Mucosa of descending colon (tissue), 3 donors: ENCODE measurements at regions not wholly inside any gene's neighbourhood (a gene's known extent, or its start where the extent isn't known, plus 50 kb on each side); places are given as distances from the start of the nearest gene placed in this dataset.

Experiments used
- ATAC-seq: fragments of 200-7000 bp; cut with Tn5 transposase; one replicate; pipeline ENCODE4 v1.9.1; 2020; ENCODE audit warnings: mild to moderate bottlenecking, moderate library complexity
- DNase-seq, 3 donors: peaks; one replicate each; pipeline ENCODE4 v3.0.0-alpha.2; 2020
- H3K36me3 ChIP-seq: fragments of 200-600 bp; one replicate; pipeline ENCODE4 v1.8.0; 2021; ENCODE audit warnings: low read depth, mild to moderate bottlenecking
- H3K4me1 ChIP-seq: fragments of 200-600 bp; one replicate; pipeline ENCODE4 v1.8.0; 2021; ENCODE audit warnings: low read depth, mild to moderate bottlenecking
- H3K4me3 ChIP-seq: fragments of 200-600 bp; one replicate; pipeline ENCODE4 v1.8.0; 2021; ENCODE audit warnings: mild to moderate bottlenecking
- H3K9me3 ChIP-seq: fragments of 200-600 bp; one replicate; pipeline ENCODE4 v1.8.0; 2021; ENCODE audit warnings: mild to moderate bottlenecking
- CTCF ChIP-seq: fragments of 200-600 bp; IDR thresholded peaks from one replicate; pipeline ENCODE4 v1.8.0; 2022; ENCODE audit warnings: antibody characterized with exemption, mild to moderate bottlenecking
- intact Hi-C, 2 donors: fragments of 100-400 bp; cut with DNase I in 1 of 2; cut with micrococcal nuclease in 1 of 2; formaldehyde crosslinking; loops; one replicate each; pipeline versions ENCODE4 v1.11.0 to v1.11.1; 2022; cut with DNase I, micrococcal nuclease
- donor health status: DM: no; HTN: no; CAD: no; lungs with moderate emphysema.
- donor health status: DM: no; HTN: no; CAD: no.
- donor health status: DM: no; HTN: yes; CAD: no.

DNA sequence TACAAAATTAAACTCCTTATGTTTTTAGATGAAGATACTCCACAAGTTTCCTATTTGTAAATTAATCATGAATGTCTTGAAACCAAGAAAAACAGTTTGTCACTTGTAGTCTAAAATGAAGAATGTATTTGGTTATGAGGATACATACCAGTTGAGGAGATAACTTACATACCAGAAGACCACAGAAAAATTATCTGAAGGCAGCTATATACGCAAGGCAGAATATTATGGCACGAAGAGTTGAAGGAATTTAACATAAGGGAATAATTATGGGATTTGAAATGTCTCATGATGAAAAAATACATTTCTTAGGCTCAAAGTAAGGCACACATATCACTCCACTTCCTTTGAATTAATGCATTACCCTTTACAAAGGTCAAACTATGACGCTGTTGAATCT lies 73.3 kb downstream of the IFI44 start:
- H3K9me3 ChIP-seq = no peaks in the 10 kb centered on the region
- no peak for TF ChIP-seq CTCF
- intact Hi-C loops = no loop called here
- H3K4me1 ChIP-seq = no peaks in the 10 kb centered on the region
- H3K36me3 ChIP-seq = no peaks in the 10 kb centered on the region
- H3K4me3 ChIP-seq = no peak overlapping the region
- ATAC-seq = no peak
- DNase-seq = no peak

DNA sequence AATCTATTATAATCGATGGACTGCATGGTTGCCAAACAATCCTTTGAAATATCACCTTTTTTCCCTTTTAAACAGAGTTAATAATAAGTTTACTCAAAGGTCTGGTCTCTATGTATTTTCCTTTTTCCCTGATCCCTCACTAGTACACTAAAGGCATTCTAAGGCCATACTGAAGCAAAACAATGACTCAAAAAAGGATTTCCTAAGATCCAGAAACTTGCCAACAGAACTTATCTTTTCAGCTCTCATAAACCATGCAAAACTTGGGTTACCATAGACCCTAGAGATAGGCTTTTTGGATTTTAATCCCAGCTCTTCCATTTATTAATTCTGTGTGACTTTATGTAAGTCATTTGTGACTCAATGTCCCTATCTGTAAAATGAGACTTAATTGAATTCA lies 77.1 kb downstream of the IFI44 start:
- H3K4me1 ChIP-seq = no peaks in the 10 kb centered on the region
- ATAC-seq (no peak), DNase-seq (no peak)
- H3K36me3 ChIP-seq = no peaks in the 10 kb centered on the region
- intact Hi-C loops = no loop called here
- no peak for TF ChIP-seq CTCF
- H3K4me3 ChIP-seq = no peak overlapping the region
- H3K9me3 ChIP-seq = no peaks in the 10 kb centered on the region

- intact Hi-C loops = no loop called here
- no peak for DNase-seq
These were observed 78.7 kb downstream of the IFI44 start for GRCh38 chr1:78728359-78728758.

DNA sequence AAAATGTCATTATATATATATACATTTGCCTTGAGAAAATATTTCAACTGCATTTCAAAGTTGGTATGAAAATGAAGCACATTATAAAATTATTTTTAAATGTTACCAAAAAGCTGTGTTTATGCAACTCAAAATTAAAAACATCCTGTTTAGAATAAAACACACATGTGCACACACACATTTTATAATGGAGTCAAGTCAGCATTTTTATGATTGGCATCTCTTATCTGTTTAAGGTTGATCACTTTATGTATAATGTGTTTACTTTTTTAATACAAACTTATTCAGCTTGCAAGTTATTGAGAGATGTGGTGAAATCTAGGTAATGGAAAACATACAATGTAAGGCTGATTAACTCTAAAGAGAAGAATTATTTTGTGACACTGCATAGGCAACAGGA lies 80.4 kb downstream of the IFI44 start:
- Histone ChIP-seq H3K4me3 (no peak overlapping the region), H3K36me3 (no peaks in the 10 kb centered on the region), H3K4me1 (no peaks in the 10 kb centered on the region), H3K9me3 (no peaks in the 10 kb centered on the region)
- intact Hi-C loops = no loop called here
- no peak for DNase-seq
- TF ChIP-seq CTCF = no peak
- no peak for ATAC-seq

More at GRCh38 chr1:78728359-78728758, 78.7 kb downstream of the IFI44 start:
- ATAC-seq = no peak
- TF ChIP-seq CTCF = no peak
- no peaks in the 10 kb centered on the region for H3K36me3 ChIP-seq
- H3K4me3 ChIP-seq = no peak overlapping the region
- H3K4me1 ChIP-seq = no peaks in the 10 kb centered on the region
- no peaks in the 10 kb centered on the region for H3K9me3 ChIP-seq

DNA sequence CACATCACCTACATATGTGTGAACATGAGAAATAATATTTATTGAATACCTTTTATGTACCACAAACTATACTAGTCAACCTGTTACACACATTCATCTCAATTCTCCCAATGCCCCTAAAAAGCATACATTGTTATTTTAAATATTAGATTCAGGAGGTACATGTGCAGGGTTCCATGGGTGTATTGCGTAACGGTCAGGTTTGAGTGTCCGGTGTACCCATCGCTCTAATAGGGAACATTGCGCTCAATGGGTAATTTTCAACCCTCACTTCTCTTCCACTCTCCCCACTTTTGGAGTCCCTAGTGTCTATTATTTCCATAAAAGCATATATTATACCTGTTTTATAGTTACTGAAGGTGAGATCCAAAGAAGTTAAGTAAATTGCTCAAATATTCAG lies 82.0 kb downstream of the IFI44 start:
- no peak overlapping the region for H3K4me3 ChIP-seq

More for the DNA sequence above, 82.0 kb downstream of the IFI44 start:
- DNase-seq (no peak), ATAC-seq (no peak)
- intact Hi-C loops = no loop called here
- Histone ChIP-seq H3K4me1 (no peaks in the 10 kb centered on the region), H3K9me3 (no peaks in the 10 kb centered on the region), H3K36me3 (no peaks in the 10 kb centered on the region)
- no peak for TF ChIP-seq CTCF
